H9 (cell line): ENCODE measurements at regions not wholly inside any gene's neighbourhood (a gene's known extent, or its start where the extent isn't known, plus 50 kb on each side); places are given as distances from the start of the nearest gene placed in this dataset.

Source experiments
- DNase-seq: peaks from one replicate; pipeline ENCODE4 v3.0.0-alpha.2; 2017
- H2AFZ ChIP-seq: one replicate; pipeline ENCODE4 v1.6.1; 2013; ENCODE audit warnings: mild to moderate bottlenecking, low read length, control low read depth, moderate library complexity
- H2AK5ac ChIP-seq: 2 replicates; pipeline ENCODE4 v1.6.1; 2013; ENCODE audit warnings: low read length, control low read depth, mixed read lengths; ENCODE audit not compliant: insufficient read length
- H2BK120ac ChIP-seq: one replicate; pipeline ENCODE4 v1.6.1; 2013; ENCODE audit warnings: low read depth, mild to moderate bottlenecking, low read length, control low read depth, inconsistent platforms; ENCODE audit not compliant: poor library complexity, severe bottlenecking
- H2BK12ac ChIP-seq: 2 replicates; pipeline ENCODE4 v1.6.1; 2013; ENCODE audit warnings: low read length, control low read depth, mixed read lengths, low read depth; ENCODE audit not compliant: insufficient read length
- H2BK15ac ChIP-seq: 2 replicates; pipeline ENCODE4 v1.6.1; 2013; ENCODE audit warnings: low read depth, low read length, control low read depth
- H2BK20ac ChIP-seq: one replicate; pipeline ENCODE4 v1.6.1; 2013; ENCODE audit warnings: low read depth, mild to moderate bottlenecking, low read length, control low read depth, inconsistent platforms; ENCODE audit not compliant: poor library complexity, severe bottlenecking
- H2BK5ac ChIP-seq: 2 replicates; pipeline ENCODE4 v1.6.1; 2013; ENCODE audit warnings: low read length, control low read depth, mixed read lengths; ENCODE audit not compliant: insufficient read length
- H3K14ac ChIP-seq: 2 replicates; pipeline ENCODE4 v1.6.1; 2013; ENCODE audit warnings: low read length, control low read depth; ENCODE audit not compliant: insufficient read depth
- H3K18ac ChIP-seq: 2 replicates; pipeline ENCODE4 v1.6.1; 2013; ENCODE audit warnings: low read depth, mild to moderate bottlenecking, mixed read lengths, low read length, control low read depth; ENCODE audit not compliant: insufficient read length
- H3K23ac ChIP-seq: 2 replicates; pipeline ENCODE4 v1.6.1; 2013; ENCODE audit warnings: low read length, control low read depth, mixed read lengths, low read depth; ENCODE audit not compliant: insufficient read length
- H3K23me2 ChIP-seq: 2 replicates; pipeline ENCODE4 v1.6.1; 2013; ENCODE audit warnings: low read depth, mild to moderate bottlenecking, mixed read lengths, low read length, control low read depth; ENCODE audit not compliant: insufficient read length, poor library complexity, severe bottlenecking
- H3K27ac ChIP-seq: 2 replicates; pipeline ENCODE4 v1.5.1; 2013; ENCODE audit warnings: low read length, control low read depth, mixed read lengths, low read depth; ENCODE audit not compliant: insufficient read length
- H3K27me3 ChIP-seq: 2 replicates; pipeline ENCODE4 v1.6.1; 2013; ENCODE audit warnings: low read length, control low read depth, inconsistent platforms; ENCODE audit not compliant: insufficient read depth
- H3K4ac ChIP-seq: 2 replicates; pipeline ENCODE4 v1.6.1; 2013; ENCODE audit warnings: low read depth, mild to moderate bottlenecking, control low read depth, inconsistent platforms, low read length, moderate library complexity
- H3K4me1 ChIP-seq: 2 replicates; pipeline ENCODE4 v1.6.1; 2013; ENCODE audit warnings: low read length, control low read depth, inconsistent platforms; ENCODE audit not compliant: insufficient read depth
- H3K4me2 ChIP-seq: 2 replicates; pipeline ENCODE4 v1.6.1; 2013; ENCODE audit warnings: low read length, control low read depth, mixed read lengths; ENCODE audit not compliant: insufficient read length, insufficient read depth
- H3K56ac ChIP-seq: 2 replicates; pipeline ENCODE4 v1.6.1; 2013; ENCODE audit warnings: low read depth, mild to moderate bottlenecking, mixed read lengths, low read length, control low read depth; ENCODE audit not compliant: insufficient read length
- H3K79me1 ChIP-seq: 2 replicates; pipeline ENCODE4 v1.6.1; 2013; ENCODE audit warnings: low read depth, mild to moderate bottlenecking, moderate library complexity, low read length, control low read depth, inconsistent platforms; ENCODE audit not compliant: insufficient read depth, poor library complexity, severe bottlenecking
- H3K79me2 ChIP-seq: 2 replicates; pipeline ENCODE4 v1.6.1; 2013; ENCODE audit warnings: low read length, control low read depth, inconsistent platforms; ENCODE audit not compliant: insufficient read depth
- H3K9ac ChIP-seq: 2 replicates; pipeline ENCODE4 v1.6.1; 2013; ENCODE audit warnings: low read length, control low read depth, mixed read lengths; ENCODE audit not compliant: insufficient read length; ENCODE audit errors: extremely low read depth
- H3K9me3 ChIP-seq: one replicate; pipeline ENCODE4 v1.6.1; 2013; ENCODE audit warnings: low read depth, low read length, inconsistent platforms; ENCODE audit not compliant: control insufficient read depth
- H3T11ph ChIP-seq: one replicate; pipeline ENCODE4 v1.6.1; 2013; ENCODE audit warnings: mild to moderate bottlenecking, low read length, control low read depth, inconsistent platforms
- H4K20me1 ChIP-seq: one replicate; pipeline ENCODE4 v1.6.1; 2013; ENCODE audit not compliant: control insufficient read depth, insufficient read length, insufficient read depth
- H4K5ac ChIP-seq: 2 replicates; pipeline ENCODE4 v1.6.1; 2013; ENCODE audit warnings: low read depth, mild to moderate bottlenecking, mixed read lengths, low read length, control low read depth; ENCODE audit not compliant: insufficient read length
- H4K8ac ChIP-seq: replicated peaks from 2 replicates; pipeline ENCODE4 v1.6.1; 2013; ENCODE audit warnings: low read length, control low read depth, mixed read lengths, low read depth; ENCODE audit not compliant: insufficient read length
- H4K91ac ChIP-seq: 2 replicates; pipeline ENCODE4 v1.6.1; 2013; ENCODE audit warnings: low read depth, mild to moderate bottlenecking, moderate library complexity, mixed read lengths, low read length, control low read depth; ENCODE audit not compliant: insufficient read length
- H3K27ac Mint-ChIP-seq, 3 experiments: 2 replicates in 2 of 3; 3 replicates in 1 of 3; pipeline ENCODE4 v1.8.0; 2020 to 2021; ENCODE audit warnings: mixed read lengths in 3 of 3, mild to moderate bottlenecking in 1 of 3, moderate library complexity in 1 of 3
- H3K27me3 Mint-ChIP-seq: 2 replicates; pipeline ENCODE4 v1.8.0; 2021; ENCODE audit warnings: low read depth, mild to moderate bottlenecking, moderate library complexity, mixed read lengths
- H3K36me3 Mint-ChIP-seq, 3 experiments: 2 replicates in 2 of 3; 3 replicates in 1 of 3; pipeline ENCODE4 v1.8.0; 2020 to 2021; ENCODE audit warnings: low read depth in 3 of 3, mixed read lengths in 3 of 3; ENCODE audit not compliant: insufficient read depth in 1 of 3
- H3K4me1 Mint-ChIP-seq, 2 experiments: 2 replicates each; pipeline ENCODE4 v1.8.0; 2020; ENCODE audit warnings: mixed read lengths in 2 of 2
- H3K4me3 Mint-ChIP-seq, 2 experiments: 2 replicates in 1 of 2; 3 replicates in 1 of 2; pipeline ENCODE4 v1.8.0; 2020 to 2021; ENCODE audit warnings: mild to moderate bottlenecking in 2 of 2, mixed read lengths in 2 of 2, moderate library complexity in 1 of 2
- H3K9me3 Mint-ChIP-seq, 2 experiments: 2 replicates in 1 of 2; 3 replicates in 1 of 2; pipeline ENCODE4 v1.8.0; 2020; ENCODE audit warnings: mild to moderate bottlenecking in 2 of 2, mixed read lengths in 2 of 2, moderate library complexity in 1 of 2
- CTCF ChIP-seq: fragments of 200-600 bp; sonication (generic); conservative IDR thresholded peaks from 3 replicates; pipeline ENCODE4 v1.8.0; 2021; ENCODE audit warnings: antibody characterized with exemption, mild to moderate bottlenecking
- WGBS: extraction: QIAGEN DNeasy Blood & Tissue Kit; methylation state at CpG from one replicate; pipeline ENCODE4 v1.1.7; 2013; ENCODE audit warnings: missing lambda C conversion rate, low lambda C conversion rate, mixed read lengths; ENCODE audit not compliant: insufficient read length; ENCODE audit errors: extremely low coverage; 5-methylcytosine and 5-hydroxymethylcytosine counted together

GRCh38 chr21:16418226-16418625 is 688.4 kb downstream of the USP25 start:
- Histone ChIP-seq H3K4me1 (no peaks in the 10 kb centered on the region), H3K79me1 (no peaks in the 10 kb centered on the region), H3K23me2 (no peaks in the 10 kb centered on the region), H2BK15ac (no peak overlapping the region), H3K56ac (no peak overlapping the region), H3K9me3 (no peaks in the 10 kb centered on the region), H4K20me1 (no peaks in the 10 kb centered on the region), H4K8ac (no peak overlapping the region), H4K91ac (no peak overlapping the region), H2BK5ac (no peak overlapping the region), H3K14ac (no peak overlapping the region), H2BK120ac (no peak overlapping the region), H3K9ac (no peak overlapping the region), H2AK5ac (no peak overlapping the region), H3K27me3 (no peaks in the 10 kb centered on the region), H3T11ph (no peak overlapping the region), H4K5ac (no peak overlapping the region), H2BK20ac (no peak overlapping the region), H2BK12ac (no peak overlapping the region), H3K18ac (no peak overlapping the region), H3K27ac (no peak overlapping the region), H3K4ac (no peak overlapping the region), H2AFZ (no peak overlapping the region), H3K79me2 (no peaks in the 10 kb centered on the region), H3K4me2 (no peak overlapping the region), H3K23ac (no peak overlapping the region)
- H3K27ac Mint-ChIP-seq, result no peak overlapping the region
- no peak for DNase-seq
- no peaks in the 10 kb centered on the region for H3K4me1 Mint-ChIP-seq
- no peaks in the 10 kb centered on the region for H3K36me3 Mint-ChIP-seq
- no peaks in the 10 kb centered on the region for H3K9me3 Mint-ChIP-seq
- H3K4me3 Mint-ChIP-seq, result no peak overlapping the region
- no peak for TF ChIP-seq CTCF
- H3K27me3 Mint-ChIP-seq, result no peaks in the 10 kb centered on the region
- no CpG with 5 or more reads among the region's 2 CpGs for WGBS
